TTC549 (cell line): ENCODE measurements at regions not wholly inside any gene's neighbourhood (a gene's known extent, or its start where the extent isn't known, plus 50 kb on each side); places are given as distances from the start of the nearest gene placed in this dataset.

Experiments used
- FAIRE-seq: peaks from 2 replicates; lab custom pipeline; 2012; peaks lifted over from hg19 to GRCh38; lab: Jason Lieb, UNC

GRCh38 chrX:155682834-155683233 lies 70.1 kb upstream of the TMLHE start:
- no peak for FAIRE-seq

DNA sequence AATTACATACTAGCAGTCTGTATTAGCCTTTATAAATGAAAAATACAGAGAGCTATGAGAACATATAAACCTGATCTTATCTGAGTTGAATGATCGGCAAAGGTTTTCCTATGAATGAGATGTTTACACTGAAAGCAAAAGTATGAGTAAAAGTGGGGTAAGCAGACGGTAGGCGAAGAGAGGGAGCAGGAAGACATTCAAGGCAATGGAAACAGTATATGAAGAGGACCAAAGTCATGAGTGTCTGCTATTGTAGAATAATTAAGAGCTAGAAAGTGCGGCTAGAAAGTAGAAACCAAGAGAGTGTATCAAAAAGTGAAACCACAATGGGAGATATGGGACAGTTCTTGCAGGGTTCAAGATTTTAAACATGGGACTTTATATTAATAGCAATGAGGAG lies 67.0 kb upstream of the TMLHE start:
- FAIRE-seq, result no peak

DNA sequence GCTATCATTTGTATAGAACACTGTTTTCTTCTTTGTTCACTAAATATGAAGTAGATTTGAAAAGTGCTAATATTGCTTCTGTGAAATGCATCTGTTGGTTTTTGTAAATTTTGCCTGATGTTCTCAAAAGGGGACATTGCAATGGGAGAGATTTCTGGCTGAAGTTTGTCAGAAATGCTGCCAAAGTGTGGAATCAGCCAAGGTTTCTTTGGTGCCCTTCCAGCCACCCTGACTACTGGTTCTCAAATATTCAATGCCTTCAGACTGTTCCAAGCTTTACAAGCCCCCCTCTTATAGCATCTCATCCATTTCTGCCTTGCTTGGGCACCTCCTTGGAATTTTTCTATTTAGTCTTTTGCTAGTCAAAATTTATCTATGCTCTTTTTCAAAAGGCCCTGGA lies 60.6 kb upstream of the TMLHE start:
- no peak for FAIRE-seq

DNA sequence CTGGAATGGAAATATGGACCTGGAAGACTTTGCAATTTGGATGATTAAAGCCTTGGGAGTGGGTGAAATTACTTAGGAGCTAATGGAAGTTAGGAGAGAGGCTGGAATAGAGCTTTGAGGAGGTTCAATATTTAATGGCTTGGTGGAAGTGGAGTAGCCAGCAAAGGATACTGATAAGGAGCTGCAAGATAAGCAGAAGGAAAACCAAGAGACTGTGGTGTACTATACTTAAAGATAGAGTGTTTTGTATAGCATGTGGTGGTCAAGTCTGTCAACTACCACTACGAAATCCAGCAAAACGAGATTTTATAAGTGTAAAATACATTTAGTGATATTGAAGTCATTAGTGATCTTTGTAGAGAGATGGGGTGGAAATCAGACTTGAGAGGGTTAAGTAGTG lies 54.0 kb upstream of the TMLHE start:
- no peak for FAIRE-seq
